ENCODE measurements at regions not wholly inside any gene's neighbourhood (a gene's known extent, or its start where the extent isn't known, plus 50 kb on each side); places are given as distances from the start of the nearest gene placed in this dataset.
"Not testable (repeated sequence)": the region's sequence is repeated elsewhere in the genome, so short reads cannot be mapped to it uniquely, and the experiment has no call there.

DNA sequence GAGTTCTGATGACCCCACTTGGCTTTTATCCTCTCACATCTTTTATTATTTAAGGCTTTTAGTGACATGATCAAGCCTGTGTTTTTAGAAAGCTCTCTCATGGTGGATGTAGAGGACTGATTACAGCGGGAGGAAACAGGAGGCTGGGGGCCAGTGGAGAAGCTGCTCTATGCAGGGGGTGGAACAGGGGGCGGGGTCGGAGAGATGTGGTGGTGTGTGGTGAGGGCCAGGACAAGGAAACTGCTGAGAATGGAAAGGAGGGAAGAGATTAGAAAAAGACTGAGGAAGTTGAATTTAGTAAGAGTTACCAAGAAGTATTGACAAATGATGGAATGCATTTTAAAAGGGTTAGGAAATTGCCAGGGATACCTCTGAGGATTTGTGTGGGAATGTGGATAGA, 292.2 kb downstream of the ZIC3 start:
- TF ChIP-seq, protein P1, sequence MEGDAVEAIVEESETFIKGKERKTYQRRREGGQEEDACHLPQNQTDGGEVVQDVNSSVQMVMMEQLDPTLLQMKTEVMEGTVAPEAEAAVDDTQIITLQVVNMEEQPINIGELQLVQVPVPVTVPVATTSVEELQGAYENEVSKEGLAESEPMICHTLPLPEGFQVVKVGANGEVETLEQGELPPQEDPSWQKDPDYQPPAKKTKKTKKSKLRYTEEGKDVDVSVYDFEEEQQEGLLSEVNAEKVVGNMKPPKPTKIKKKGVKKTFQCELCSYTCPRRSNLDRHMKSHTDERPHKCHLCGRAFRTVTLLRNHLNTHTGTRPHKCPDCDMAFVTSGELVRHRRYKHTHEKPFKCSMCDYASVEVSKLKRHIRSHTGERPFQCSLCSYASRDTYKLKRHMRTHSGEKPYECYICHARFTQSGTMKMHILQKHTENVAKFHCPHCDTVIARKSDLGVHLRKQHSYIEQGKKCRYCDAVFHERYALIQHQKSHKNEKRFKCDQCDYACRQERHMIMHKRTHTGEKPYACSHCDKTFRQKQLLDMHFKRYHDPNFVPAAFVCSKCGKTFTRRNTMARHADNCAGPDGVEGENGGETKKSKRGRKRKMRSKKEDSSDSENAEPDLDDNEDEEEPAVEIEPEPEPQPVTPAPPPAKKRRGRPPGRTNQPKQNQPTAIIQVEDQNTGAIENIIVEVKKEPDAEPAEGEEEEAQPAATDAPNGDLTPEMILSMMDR (IDR thresholded peaks at IDR 0.05; ENCODE audit: borderline replicate concordance, insufficient read depth, low read depth, low read length): no peak
- H3K4me3 ChIP-seq (ENCODE audit: low read depth, low read length): no peak overlapping the region

DNA sequence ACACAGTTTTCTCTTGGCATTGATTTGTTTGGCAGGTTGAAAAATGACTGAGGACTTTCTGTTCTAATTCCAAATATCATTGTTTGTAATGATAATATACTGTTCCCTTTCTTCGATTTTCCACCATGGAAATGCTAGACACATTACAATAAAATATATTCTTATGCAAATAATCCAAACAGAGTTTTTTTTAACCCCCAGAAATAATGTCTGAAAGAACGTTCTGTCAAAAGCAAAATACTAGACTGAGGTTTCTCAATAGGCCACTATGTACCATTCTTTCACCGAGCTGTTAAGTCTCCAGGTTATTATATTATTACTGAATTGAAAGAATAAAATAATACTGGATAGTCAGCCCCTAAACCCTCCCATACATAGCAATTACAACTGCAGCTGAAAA, 312.5 kb downstream of the ZIC3 start:
- H3K4me3 ChIP-seq (ENCODE audit: low read depth, low read length): no peak overlapping the region
- TF ChIP-seq, protein P1 (IDR thresholded peaks at IDR 0.05; ENCODE audit: borderline replicate concordance, insufficient read depth, low read depth, low read length): no peak

DNA sequence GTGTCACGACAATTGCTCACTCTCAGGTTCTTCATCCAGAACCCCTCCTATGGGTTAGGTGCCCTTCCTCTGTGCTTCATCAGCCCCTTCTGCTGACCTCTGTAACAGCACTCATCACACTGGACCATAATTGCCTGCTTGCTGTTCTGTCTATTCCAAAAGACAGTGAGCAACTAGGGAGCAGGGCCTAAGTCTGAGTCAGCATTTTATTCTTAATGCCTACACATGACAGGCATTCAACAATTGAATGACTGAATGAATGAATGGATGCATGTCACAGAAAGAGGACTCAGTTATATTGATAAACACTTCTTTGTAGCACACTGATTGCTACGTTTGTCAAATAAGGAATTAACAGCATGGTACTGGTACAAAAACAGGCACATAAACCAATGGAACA, 317.0 kb downstream of the ZIC3 start:
- TF ChIP-seq, protein P1 (IDR thresholded peaks at IDR 0.05; ENCODE audit: borderline replicate concordance, insufficient read depth, low read depth, low read length): no peak
- no peak overlapping the region for H3K4me3 ChIP-seq (ENCODE audit: low read depth, low read length)

DNA sequence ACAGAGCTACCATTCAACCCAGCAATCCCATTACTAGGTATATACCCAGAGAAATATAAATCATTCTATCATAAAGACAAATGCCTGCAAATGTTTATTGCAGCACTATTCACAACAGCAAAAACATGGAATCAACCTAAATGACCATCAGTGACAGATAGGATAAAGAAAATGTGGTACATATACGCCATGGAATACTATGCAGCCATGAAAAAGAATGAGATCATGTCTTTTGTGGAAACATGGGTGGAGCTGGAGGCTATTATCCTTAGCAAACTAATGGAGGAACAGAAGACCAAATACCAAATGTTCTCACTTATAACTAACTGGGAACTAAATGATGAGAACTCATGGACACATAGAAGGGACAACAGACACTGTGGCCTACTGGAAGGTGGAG, 318.9 kb downstream of the ZIC3 start:
- not testable (repeated sequence) for H3K4me3 ChIP-seq (ENCODE audit: low read depth, low read length)

DNA sequence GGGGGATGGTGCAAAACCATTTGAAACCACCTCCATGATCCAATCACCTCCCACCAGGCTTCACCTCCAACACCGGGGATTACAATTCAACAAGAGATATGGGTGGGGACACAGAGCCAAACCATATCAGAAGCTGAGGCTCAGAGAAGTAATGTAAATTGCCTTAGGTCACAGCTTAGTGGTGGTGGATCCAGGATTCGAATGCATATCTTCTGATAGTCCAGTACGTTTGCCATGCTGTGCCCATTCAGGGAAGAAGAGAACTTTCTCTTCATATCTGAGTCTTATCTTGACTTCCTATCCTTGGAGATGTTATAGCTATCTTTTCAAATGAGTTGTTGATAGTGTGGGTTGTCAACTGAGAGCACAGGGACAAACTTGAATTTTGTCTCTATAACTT, 325.5 kb downstream of the ZIC3 start:
- no peak overlapping the region for H3K4me3 ChIP-seq (ENCODE audit: low read depth, low read length)
- TF ChIP-seq, protein P1 (IDR thresholded peaks at IDR 0.05; ENCODE audit: borderline replicate concordance, insufficient read depth, low read depth, low read length): no peak

DNA sequence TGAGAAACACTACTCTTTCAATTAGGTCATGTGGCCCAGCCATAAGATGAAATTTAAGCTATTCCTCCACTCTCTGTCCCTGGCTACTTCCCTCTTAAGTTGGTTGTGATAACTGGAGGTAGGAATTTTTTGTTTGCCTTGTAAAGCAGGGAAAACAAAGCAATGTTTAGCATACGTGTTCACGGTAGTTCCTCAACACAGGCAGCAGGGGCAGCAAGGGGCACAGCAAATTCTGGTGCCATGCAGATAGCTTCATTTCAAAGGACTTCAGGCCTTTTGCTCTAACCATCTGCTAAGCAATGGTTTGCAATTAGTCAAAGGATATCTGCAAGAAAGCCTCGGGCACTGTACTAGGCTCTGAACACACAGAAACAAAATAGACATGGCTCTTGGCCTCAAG, 330.2 kb downstream of the ZIC3 start:
- no peak overlapping the region for H3K4me3 ChIP-seq (ENCODE audit: low read depth, low read length)
- TF ChIP-seq, protein P1 (IDR thresholded peaks at IDR 0.05; ENCODE audit: borderline replicate concordance, insufficient read depth, low read depth, low read length): no peak

DNA sequence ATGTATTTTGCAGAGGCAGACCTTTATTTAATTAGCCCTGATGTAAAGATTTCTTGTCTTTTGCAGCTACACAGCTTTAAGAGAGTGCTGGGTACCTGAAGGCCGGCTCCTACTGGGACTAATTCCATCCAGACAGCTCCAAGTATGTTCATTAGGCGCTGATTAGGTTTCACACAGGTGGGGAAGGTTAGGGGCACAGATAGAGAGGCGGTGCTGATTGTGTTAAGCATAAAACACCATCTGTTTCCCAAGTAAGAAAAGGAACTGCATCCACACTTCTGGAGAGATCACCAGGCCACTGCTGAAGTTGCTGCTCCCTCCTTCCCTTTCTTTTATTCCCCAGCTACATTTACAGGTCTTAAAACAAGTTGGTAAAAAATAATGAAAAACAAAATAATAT, 349.5 kb downstream of the ZIC3 start:
- no peak overlapping the region for H3K4me3 ChIP-seq (ENCODE audit: low read depth, low read length)
- TF ChIP-seq, protein P1 (IDR thresholded peaks at IDR 0.05; ENCODE audit: borderline replicate concordance, insufficient read depth, low read depth, low read length): no peak

DNA sequence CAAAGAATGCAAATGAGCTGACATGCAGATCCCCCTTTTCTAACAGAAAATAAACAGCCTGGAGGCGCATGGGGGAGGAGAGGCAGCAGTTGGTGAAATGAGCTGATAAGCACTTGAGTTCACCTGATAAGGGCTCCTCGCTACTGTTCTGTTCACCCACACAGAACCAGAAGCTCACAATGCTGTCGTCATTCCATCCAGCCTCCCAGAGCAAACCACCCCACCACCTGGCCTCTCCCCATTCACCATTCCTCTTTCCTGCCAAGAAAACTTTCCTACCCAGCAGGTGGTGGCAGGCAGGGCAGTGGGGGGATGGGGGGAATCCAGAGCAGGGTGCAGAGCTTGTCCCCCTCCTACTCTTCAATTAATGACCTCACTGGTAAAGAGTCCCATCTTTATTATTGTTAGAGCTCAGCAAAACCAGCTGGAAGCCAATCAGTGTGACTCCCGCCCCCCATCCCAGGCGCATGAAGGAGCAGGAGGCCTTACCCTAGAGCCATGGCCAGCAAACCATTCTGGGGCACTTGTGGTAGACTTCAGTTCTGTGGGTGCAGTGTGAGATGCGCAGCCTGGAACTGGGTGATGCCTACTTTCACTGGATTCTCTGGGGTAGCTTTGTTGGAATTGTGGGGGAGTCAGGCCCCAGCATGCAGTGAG, 350.3 kb downstream of the ZIC3 start:
- H3K4me3 ChIP-seq (ENCODE audit: low read depth, low read length): no peak overlapping the region
- TF ChIP-seq, protein P1 (IDR thresholded peaks at IDR 0.05; ENCODE audit: borderline replicate concordance, insufficient read depth, low read depth, low read length): no peak
